ENCODE measurements at regions not wholly inside any gene's neighbourhood (a gene's known extent, or its start where the extent isn't known, plus 50 kb on each side); places are given as distances from the start of the nearest gene placed in this dataset.

GRCh38 chr16:6852643-6853225, 479.9 kb upstream of the RBFOX1 start:
- CTCF ChIA-PET = no interaction called here
- no peaks in the 10 kb centered on the region for H3K4me1 Mint-ChIP-seq

GRCh38 chr16:6846452-6846851, 486.2 kb upstream of the RBFOX1 start:
- no peaks in the 10 kb centered on the region for H3K4me1 ChIP-seq (ENCODE audit: insufficient read depth, low read length)
- H3K27ac ChIP-seq (ENCODE audit: low read depth, low read length) = no peak overlapping the region
- H3K4me1 Mint-ChIP-seq = no peaks in the 10 kb centered on the region
- H3K27ac Mint-ChIP-seq = no peak overlapping the region
- no peak for DNase-seq
- H3K9me3 ChIP-seq (ENCODE audit: low read length) = no peaks in the 10 kb centered on the region
- H3K4me3 Mint-ChIP-seq = no peak overlapping the region
- POLR2A ChIA-PET = no interaction called here
- peaks cover 0 to 1% of the 10 kb centered on the region in 2 donors for H3K27me3 Mint-ChIP-seq
- H3K36me3 Mint-ChIP-seq = peaks cover 0 to 4% (median 0%) of the 10 kb centered on the region in 3 donors
- H3K27me3 ChIP-seq (ENCODE audit: insufficient read depth, low read length, poor library complexity, severe bottlenecking) = no peaks in the 10 kb centered on the region
- no peaks in the 10 kb centered on the region for H3K36me3 ChIP-seq (ENCODE audit: insufficient read depth, low read length)
- peaks cover 13 to 40% (median 30%) of the 10 kb centered on the region in 5 donors for H3K9me3 Mint-ChIP-seq
- no peak overlapping the region for H3K4me3 ChIP-seq (ENCODE audit: low read length)
- CTCF ChIA-PET = no interaction called here

More at GRCh38 chr16:6852643-6853225, 479.9 kb upstream of the RBFOX1 start:
- Histone ChIP-seq H3K9me3 (ENCODE audit: low read length) (no peaks in the 10 kb centered on the region), H3K27me3 (ENCODE audit: insufficient read depth, low read length, poor library complexity, severe bottlenecking) (no peaks in the 10 kb centered on the region), H3K4me1 (ENCODE audit: insufficient read depth, low read length) (no peaks in the 10 kb centered on the region), H3K4me3 (ENCODE audit: low read length) (no peak overlapping the region), H3K36me3 (ENCODE audit: insufficient read depth, low read length) (no peaks in the 10 kb centered on the region), H3K27ac (ENCODE audit: low read depth, low read length) (no peak overlapping the region)
- POLR2A ChIA-PET = no interaction called here
- DNase-seq = no peak
- no peak overlapping the region for H3K27ac Mint-ChIP-seq
- no peaks in the 10 kb centered on the region for H3K27me3 Mint-ChIP-seq
- H3K36me3 Mint-ChIP-seq = no peaks in the 10 kb centered on the region
- no peak overlapping the region for H3K4me3 Mint-ChIP-seq
- H3K9me3 Mint-ChIP-seq = peaks cover 9 to 20% (median 17%) of the 10 kb centered on the region in 5 donors

GRCh38 chr16:6841392-6841791, 491.3 kb upstream of the RBFOX1 start:
- no peak overlapping the region for H3K4me3 Mint-ChIP-seq
- H3K36me3 ChIP-seq (ENCODE audit: insufficient read depth, low read length) = no peaks in the 10 kb centered on the region
- no peaks in the 10 kb centered on the region for H3K9me3 ChIP-seq (ENCODE audit: low read length)
- no peaks in the 10 kb centered on the region for H3K36me3 Mint-ChIP-seq
- H3K27me3 ChIP-seq (ENCODE audit: insufficient read depth, low read length, poor library complexity, severe bottlenecking) = no peaks in the 10 kb centered on the region
- CTCF ChIA-PET = no interaction called here
- POLR2A ChIA-PET = no interaction called here
- no peaks in the 10 kb centered on the region for H3K4me1 ChIP-seq (ENCODE audit: insufficient read depth, low read length)
- H3K9me3 Mint-ChIP-seq = peaks cover 18 to 50% (median 28%) of the 10 kb centered on the region in 5 donors
- no peak overlapping the region for H3K4me3 ChIP-seq (ENCODE audit: low read length)
- DNase-seq = no peak
- peaks cover 0 to 1% of the 10 kb centered on the region in 2 donors for H3K27me3 Mint-ChIP-seq
- no peak overlapping the region for H3K27ac ChIP-seq (ENCODE audit: low read depth, low read length)
- no peak overlapping the region for H3K27ac Mint-ChIP-seq
- no peaks in the 10 kb centered on the region for H3K4me1 Mint-ChIP-seq

GRCh38 chr16:6837722-6838121, 494.9 kb upstream of the RBFOX1 start:
- DNase-seq = no peak
- Histone ChIP-seq H3K9me3 (ENCODE audit: low read length) (no peaks in the 10 kb centered on the region), H3K27ac (ENCODE audit: low read depth, low read length) (no peak overlapping the region), H3K27me3 (ENCODE audit: insufficient read depth, low read length, poor library complexity, severe bottlenecking) (no peaks in the 10 kb centered on the region), H3K36me3 (ENCODE audit: insufficient read depth, low read length) (no peaks in the 10 kb centered on the region), H3K4me1 (ENCODE audit: insufficient read depth, low read length) (no peaks in the 10 kb centered on the region), H3K4me3 (ENCODE audit: low read length) (no peak overlapping the region)
- CTCF ChIA-PET = no interaction called here
- Mint-ChIP-seq H3K4me1 (no peaks in the 10 kb centered on the region), H3K36me3 (no peaks in the 10 kb centered on the region), H3K9me3 (peaks cover 9 to 38% (median 15%) of the 10 kb centered on the region in 5 donors), H3K27me3 (peaks cover 0 to 4% of the 10 kb centered on the region in 2 donors), H3K27ac (no peak overlapping the region), H3K4me3 (no peak overlapping the region)
- POLR2A ChIA-PET = no interaction called here

- H3K4me3 ChIP-seq (ENCODE audit: low read length) = no peak overlapping the region
- H3K36me3 ChIP-seq (ENCODE audit: insufficient read depth, low read length) = no peaks in the 10 kb centered on the region
- ChIA-PET CTCF (no interaction called here), POLR2A (no interaction called here)
- no peak for DNase-seq
- no peak overlapping the region for H3K27ac Mint-ChIP-seq
- H3K4me1 ChIP-seq (ENCODE audit: insufficient read depth, low read length) = no peaks in the 10 kb centered on the region
- H3K36me3 Mint-ChIP-seq = no peaks in the 10 kb centered on the region
- H3K27me3 Mint-ChIP-seq = peaks cover 0 to 3% of the 10 kb centered on the region in 2 donors
- no peaks in the 10 kb centered on the region for H3K9me3 ChIP-seq (ENCODE audit: low read length)
- no peaks in the 10 kb centered on the region for H3K27me3 ChIP-seq (ENCODE audit: insufficient read depth, low read length, poor library complexity, severe bottlenecking)
- H3K4me3 Mint-ChIP-seq = no peak overlapping the region
- H3K27ac ChIP-seq (ENCODE audit: low read depth, low read length) = no peak overlapping the region
- H3K4me1 Mint-ChIP-seq = no peaks in the 10 kb centered on the region
- peaks cover 5 to 39% (median 14%) of the 10 kb centered on the region in 5 donors for H3K9me3 Mint-ChIP-seq
These were observed 495.9 kb upstream of the RBFOX1 start for GRCh38 chr16:6836766-6837165.

GRCh38 chr16:6835941-6836340, 496.7 kb upstream of the RBFOX1 start:
- Mint-ChIP-seq H3K27me3 (peaks cover 0 to 3% of the 10 kb centered on the region in 2 donors), H3K27ac (no peak overlapping the region), H3K4me3 (no peak overlapping the region), H3K9me3 (peaks cover 5 to 34% (median 14%) of the 10 kb centered on the region in 5 donors), H3K36me3 (no peaks in the 10 kb centered on the region), H3K4me1 (no peaks in the 10 kb centered on the region)
- Histone ChIP-seq H3K36me3 (ENCODE audit: insufficient read depth, low read length) (no peaks in the 10 kb centered on the region), H3K4me3 (ENCODE audit: low read length) (no peak overlapping the region), H3K27me3 (ENCODE audit: insufficient read depth, low read length, poor library complexity, severe bottlenecking) (no peaks in the 10 kb centered on the region), H3K4me1 (ENCODE audit: insufficient read depth, low read length) (no peaks in the 10 kb centered on the region), H3K9me3 (ENCODE audit: low read length) (no peaks in the 10 kb centered on the region), H3K27ac (ENCODE audit: low read depth, low read length) (no peak overlapping the region)
- ChIA-PET POLR2A (no interaction called here), CTCF (interaction anchor here (1.6 kb wide), 1 partner anchor 11 kb away, joined by 5 read pairs; no protein-coding TSS in a partner anchor)
- no peak for DNase-seq

GRCh38 chr16:6835516-6835915, 497.1 kb upstream of the RBFOX1 start:
- no peaks in the 10 kb centered on the region for H3K9me3 ChIP-seq (ENCODE audit: low read length)
- H3K4me1 ChIP-seq (ENCODE audit: insufficient read depth, low read length) = no peaks in the 10 kb centered on the region
- no peaks in the 10 kb centered on the region for H3K27me3 ChIP-seq (ENCODE audit: insufficient read depth, low read length, poor library complexity, severe bottlenecking)
- POLR2A ChIA-PET = no interaction called here
- H3K36me3 ChIP-seq (ENCODE audit: insufficient read depth, low read length) = no peaks in the 10 kb centered on the region
- no peak overlapping the region for H3K4me3 ChIP-seq (ENCODE audit: low read length)
- no peaks in the 10 kb centered on the region for H3K36me3 Mint-ChIP-seq
- H3K4me1 Mint-ChIP-seq = no peaks in the 10 kb centered on the region
- peaks cover 5 to 34% (median 14%) of the 10 kb centered on the region in 5 donors for H3K9me3 Mint-ChIP-seq
- H3K4me3 Mint-ChIP-seq = no peak overlapping the region
- DNase-seq = no peak
- no peak overlapping the region for H3K27ac Mint-ChIP-seq
- H3K27me3 Mint-ChIP-seq = peaks cover 0 to 3% of the 10 kb centered on the region in 2 donors
- CTCF ChIA-PET = interaction anchor here (1.6 kb wide), 1 partner anchor 11 kb away, joined by 5 read pairs; no protein-coding TSS in a partner anchor
- no peak overlapping the region for H3K27ac ChIP-seq (ENCODE audit: low read depth, low read length)

- Mint-ChIP-seq H3K9me3 (peaks cover 11 to 18% (median 17%) of the 10 kb centered on the region in 5 donors), H3K4me1 (no peaks in the 10 kb centered on the region), H3K27me3 (peaks cover 0 to 3% of the 10 kb centered on the region in 2 donors), H3K4me3 (no peak overlapping the region), H3K36me3 (no peaks in the 10 kb centered on the region), H3K27ac (no peak overlapping the region)
- POLR2A ChIA-PET = no interaction called here
- CTCF ChIA-PET = no interaction called here
- no peak overlapping the region for H3K27ac ChIP-seq (ENCODE audit: low read depth, low read length)
- H3K4me3 ChIP-seq (ENCODE audit: low read length) = no peak overlapping the region
- no peaks in the 10 kb centered on the region for H3K27me3 ChIP-seq (ENCODE audit: insufficient read depth, low read length, poor library complexity, severe bottlenecking)
- no peak for DNase-seq
- no peaks in the 10 kb centered on the region for H3K36me3 ChIP-seq (ENCODE audit: insufficient read depth, low read length)
- no peaks in the 10 kb centered on the region for H3K9me3 ChIP-seq (ENCODE audit: low read length)
- H3K4me1 ChIP-seq (ENCODE audit: insufficient read depth, low read length) = no peaks in the 10 kb centered on the region
These were observed 504.0 kb upstream of the RBFOX1 start for GRCh38 chr16:6828690-6829089.
